Activated CD8-positive, alpha-beta T cell treated with anti-CD3 and anti-CD28 coated beads for 36 hours (primary cell): ENCODE measurements at regions not wholly inside any gene's neighbourhood (a gene's known extent, or its start where the extent isn't known, plus 50 kb on each side); places are given as distances from the start of the nearest gene placed in this dataset.

ENCODE experiments used
- ATAC-seq: fragments of 200-7000 bp; cut with Tn5 transposase; one replicate; pipeline ENCODE4 v1.10.0; 2021; ENCODE audit warnings: mild to moderate bottlenecking, moderate library complexity
- CTCF ChIA-PET: fragments of 350-600 bp; sonication (Branson Sonifier 250); formaldehyde crosslinking; loops from one replicate; lab custom pipeline; 2021; ENCODE audit warnings: antibody characterized with exemption; lab: Charles Lee
- POLR2A ChIA-PET: fragments of 350-600 bp; sonication (Branson Sonifier 250); formaldehyde crosslinking; loops from one replicate; lab custom pipeline; 2021; ENCODE audit warnings: antibody characterized with exemption; lab: Charles Lee
- DNase-seq: peaks from one replicate; pipeline ENCODE4 v3.0.0-alpha.2; 2020
- H3K27ac Mint-ChIP-seq: one replicate; pipeline ENCODE4 v1.8.0; 2021; ENCODE audit warnings: mild to moderate bottlenecking, mixed read lengths
- H3K27me3 Mint-ChIP-seq: one replicate; pipeline ENCODE4 v1.8.0; 2021; ENCODE audit warnings: mixed read lengths
- H3K36me3 Mint-ChIP-seq: one replicate; pipeline ENCODE4 v1.8.0; 2021; ENCODE audit warnings: low read depth, mixed read lengths
- H3K4me1 Mint-ChIP-seq: one replicate; pipeline ENCODE4 v1.8.0; 2021; ENCODE audit warnings: low read depth, mixed read lengths
- H3K4me3 Mint-ChIP-seq: one replicate; pipeline ENCODE4 v1.8.0; 2021; ENCODE audit warnings: mild to moderate bottlenecking, moderate library complexity, mixed read lengths
- H3K9me3 Mint-ChIP-seq: one replicate; pipeline ENCODE4 v1.8.0; 2021; ENCODE audit warnings: mixed read lengths
- CTCF ChIP-seq: fragments of 200-600 bp; IDR thresholded peaks from one replicate; pipeline ENCODE4 v1.8.0; 2022; ENCODE audit warnings: antibody characterized with exemption, mild to moderate bottlenecking
- intact Hi-C: fragments of 100-400 bp; cut with micrococcal nuclease; formaldehyde crosslinking; loops from one replicate; pipeline ENCODE4 v1.10.0; 2022

- DNase-seq (no peak), ATAC-seq (no peak)
- H3K36me3 Mint-ChIP-seq, result no peaks in the 10 kb centered on the region
- H3K27me3 Mint-ChIP-seq, result peaks cover 5% of the 10 kb centered on the region
- intact Hi-C loops, result no loop called here
- H3K27ac Mint-ChIP-seq, result no peak overlapping the region
- ChIA-PET CTCF (no interaction called here), POLR2A (no interaction called here)
- no peak for TF ChIP-seq CTCF
- no peaks in the 10 kb centered on the region for H3K4me1 Mint-ChIP-seq
- no peaks in the 10 kb centered on the region for H3K9me3 Mint-ChIP-seq
- no peak overlapping the region for H3K4me3 Mint-ChIP-seq
These were observed 71.4 kb upstream of the SMIM23 start for GRCh38 chr5:171714261-171714660.

GRCh38 chr5:171714851-171715250, 70.8 kb upstream of the SMIM23 start:
- DNase-seq, result no peak
- POLR2A ChIA-PET, result no interaction called here
- CTCF ChIA-PET, result no interaction called here
- Mint-ChIP-seq H3K27me3 (peaks cover 5% of the 10 kb centered on the region), H3K36me3 (no peaks in the 10 kb centered on the region), H3K4me3 (no peak overlapping the region), H3K4me1 (no peaks in the 10 kb centered on the region), H3K27ac (no peak overlapping the region), H3K9me3 (no peaks in the 10 kb centered on the region)
- TF ChIP-seq CTCF, result no peak
- intact Hi-C loops, result no loop called here
- no peak for ATAC-seq

- ChIA-PET CTCF (no interaction called here), POLR2A (no interaction called here)
- DNase-seq, result no peak
- Mint-ChIP-seq H3K9me3 (no peaks in the 10 kb centered on the region), H3K36me3 (no peaks in the 10 kb centered on the region), H3K27me3 (peaks cover 8% of the 10 kb centered on the region), H3K4me1 (no peaks in the 10 kb centered on the region), H3K4me3 (no peak overlapping the region), H3K27ac (no peak overlapping the region)
- intact Hi-C loops, result no loop called here
- no peak for TF ChIP-seq CTCF
- no peak for ATAC-seq
These were observed 70.1 kb upstream of the SMIM23 start for GRCh38 chr5:171715551-171715950.

GRCh38 chr5:171720086-171720485, 65.5 kb upstream of the SMIM23 start:
- intact Hi-C loops, result no loop called here
- POLR2A ChIA-PET, result no interaction called here
- H3K9me3 Mint-ChIP-seq, result no peaks in the 10 kb centered on the region

GRCh38 chr5:171721464-171721863, 64.2 kb upstream of the SMIM23 start:
- H3K27me3 Mint-ChIP-seq, result peaks cover 7% of the 10 kb centered on the region
- H3K4me3 Mint-ChIP-seq, result no peak overlapping the region
- H3K36me3 Mint-ChIP-seq, result no peaks in the 10 kb centered on the region
- TF ChIP-seq CTCF, result no peak
- intact Hi-C loops, result no loop called here
- POLR2A ChIA-PET, result no interaction called here
- CTCF ChIA-PET, result interaction anchor here (1.5 kb wide), 1 partner anchor 15 kb away, joined by 3 read pairs; no protein-coding TSS in a partner anchor
- ATAC-seq (no peak), DNase-seq (no peak)
- H3K9me3 Mint-ChIP-seq, result peaks cover 3% of the 10 kb centered on the region
- H3K4me1 Mint-ChIP-seq, result no peaks in the 10 kb centered on the region
- no peak overlapping the region for H3K27ac Mint-ChIP-seq

More at GRCh38 chr5:171720086-171720485, 65.5 kb upstream of the SMIM23 start:
- TF ChIP-seq CTCF, result no peak
- no peak overlapping the region for H3K27ac Mint-ChIP-seq
- no peak overlapping the region for H3K4me3 Mint-ChIP-seq
- ATAC-seq, result no peak
- CTCF ChIA-PET, result no interaction called here
- H3K36me3 Mint-ChIP-seq, result no peaks in the 10 kb centered on the region
- H3K27me3 Mint-ChIP-seq, result peaks cover 7% of the 10 kb centered on the region
- DNase-seq, result no peak
- no peaks in the 10 kb centered on the region for H3K4me1 Mint-ChIP-seq
